ENCODE measurements at regions not wholly inside any gene's neighbourhood (a gene's known extent, or its start where the extent isn't known, plus 50 kb on each side); places are given as distances from the start of the nearest gene placed in this dataset.

DNA sequence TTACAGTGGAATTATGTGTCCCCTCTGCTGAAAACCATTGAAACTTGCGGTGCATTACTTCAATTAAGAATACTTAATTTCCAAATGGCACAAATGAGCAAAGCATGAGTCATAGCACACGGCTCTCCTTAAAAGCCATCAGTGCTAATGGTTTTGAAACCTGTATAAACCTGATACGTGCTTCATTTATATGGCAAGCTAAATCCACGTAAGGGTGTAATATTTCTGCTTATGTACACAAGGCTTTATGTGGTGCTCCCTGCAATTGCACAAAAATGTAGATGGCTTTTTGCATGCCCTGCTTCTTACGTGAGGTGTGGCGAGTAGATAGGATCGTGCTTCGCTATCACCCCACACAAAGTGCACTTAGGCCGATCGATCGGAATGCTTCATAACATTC is 840.9 kb downstream of the GALR1 start:
- Histone ChIP-seq H3K9me3 (ENCODE audit: low read depth, low read length, poor library complexity, severe bottlenecking) (peaks cover 34% of the 10 kb centered on the region), H3K4me3 (ENCODE audit: low read depth, low read length, poor library complexity, severe bottlenecking) (no peak overlapping the region), H3K36me3 (ENCODE audit: insufficient read depth, low read length, poor library complexity, severe bottlenecking) (no peaks in the 10 kb centered on the region), H3K4me1 (ENCODE audit: insufficient read depth, low read length, poor library complexity, severe bottlenecking) (no peaks in the 10 kb centered on the region), H3K27ac (ENCODE audit: low read depth, low read length, poor library complexity, severe bottlenecking) (no peak overlapping the region), H3K27me3 (replicated peaks; ENCODE audit: insufficient read depth, low read depth, low read length, poor library complexity) (no peaks in the 10 kb centered on the region)
- no TSS peak for BruUV-seq (replicated peaks)
- ChIA-PET CTCF (no interaction called here), POLR2A (ENCODE audit: low non-redundant PET) (no interaction called here)
- DNase-seq (ENCODE audit: low spot score): no peak
- intact Hi-C loops (cut with micrococcal nuclease; ENCODE audit: unreplicated experiment): no loop called here
- TF ChIP-seq EZH2 (IDR thresholded peaks at IDR 0.05; ENCODE audit: borderline replicate concordance, low read depth, low read length, poor library complexity, severe bottlenecking): no peak
- TF ChIP-seq, protein P1, sequence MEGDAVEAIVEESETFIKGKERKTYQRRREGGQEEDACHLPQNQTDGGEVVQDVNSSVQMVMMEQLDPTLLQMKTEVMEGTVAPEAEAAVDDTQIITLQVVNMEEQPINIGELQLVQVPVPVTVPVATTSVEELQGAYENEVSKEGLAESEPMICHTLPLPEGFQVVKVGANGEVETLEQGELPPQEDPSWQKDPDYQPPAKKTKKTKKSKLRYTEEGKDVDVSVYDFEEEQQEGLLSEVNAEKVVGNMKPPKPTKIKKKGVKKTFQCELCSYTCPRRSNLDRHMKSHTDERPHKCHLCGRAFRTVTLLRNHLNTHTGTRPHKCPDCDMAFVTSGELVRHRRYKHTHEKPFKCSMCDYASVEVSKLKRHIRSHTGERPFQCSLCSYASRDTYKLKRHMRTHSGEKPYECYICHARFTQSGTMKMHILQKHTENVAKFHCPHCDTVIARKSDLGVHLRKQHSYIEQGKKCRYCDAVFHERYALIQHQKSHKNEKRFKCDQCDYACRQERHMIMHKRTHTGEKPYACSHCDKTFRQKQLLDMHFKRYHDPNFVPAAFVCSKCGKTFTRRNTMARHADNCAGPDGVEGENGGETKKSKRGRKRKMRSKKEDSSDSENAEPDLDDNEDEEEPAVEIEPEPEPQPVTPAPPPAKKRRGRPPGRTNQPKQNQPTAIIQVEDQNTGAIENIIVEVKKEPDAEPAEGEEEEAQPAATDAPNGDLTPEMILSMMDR (conservative IDR thresholded peaks at IDR 0.05; ENCODE audit: low read depth, low read length): no peak

DNA sequence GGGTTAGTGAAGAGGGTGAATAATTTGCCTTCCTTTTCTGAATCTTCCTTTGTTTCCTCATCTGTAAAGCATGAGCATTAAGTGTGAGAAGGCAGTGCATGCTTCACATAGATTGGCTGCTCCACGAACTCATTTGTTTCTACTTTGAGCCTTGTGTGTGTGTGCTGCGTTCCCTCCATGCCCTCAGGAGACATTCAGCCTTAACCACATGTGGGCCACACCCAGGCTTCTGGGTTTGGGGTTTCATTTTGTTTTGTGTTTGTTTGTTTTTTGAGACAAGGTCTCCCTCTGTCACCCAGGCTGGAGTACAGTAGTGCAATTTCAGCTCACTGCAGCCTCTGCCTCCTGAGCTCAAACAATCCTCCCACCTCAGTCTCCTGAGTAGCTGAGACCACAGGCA is 843.3 kb downstream of the GALR1 start:
- ChIA-PET POLR2A (ENCODE audit: low non-redundant PET) (no interaction called here), CTCF (no interaction called here)
- Histone ChIP-seq H3K4me1 (ENCODE audit: insufficient read depth, low read length, poor library complexity, severe bottlenecking) (no peaks in the 10 kb centered on the region), H3K36me3 (ENCODE audit: insufficient read depth, low read length, poor library complexity, severe bottlenecking) (no peaks in the 10 kb centered on the region), H3K4me3 (ENCODE audit: low read depth, low read length, poor library complexity, severe bottlenecking) (no peak overlapping the region), H3K27ac (ENCODE audit: low read depth, low read length, poor library complexity, severe bottlenecking) (no peak overlapping the region), H3K27me3 (replicated peaks; ENCODE audit: insufficient read depth, low read depth, low read length, poor library complexity) (no peaks in the 10 kb centered on the region), H3K9me3 (ENCODE audit: low read depth, low read length, poor library complexity, severe bottlenecking) (peaks cover 31% of the 10 kb centered on the region)
- DNase-seq (ENCODE audit: low spot score): no peak
- no peak for TF ChIP-seq EZH2 (IDR thresholded peaks at IDR 0.05; ENCODE audit: borderline replicate concordance, low read depth, low read length, poor library complexity, severe bottlenecking)
- TF ChIP-seq, protein P1 (conservative IDR thresholded peaks at IDR 0.05; ENCODE audit: low read depth, low read length): no peak
- intact Hi-C loops (cut with micrococcal nuclease; ENCODE audit: unreplicated experiment): no loop called here
- BruUV-seq (replicated peaks): no TSS peak

DNA sequence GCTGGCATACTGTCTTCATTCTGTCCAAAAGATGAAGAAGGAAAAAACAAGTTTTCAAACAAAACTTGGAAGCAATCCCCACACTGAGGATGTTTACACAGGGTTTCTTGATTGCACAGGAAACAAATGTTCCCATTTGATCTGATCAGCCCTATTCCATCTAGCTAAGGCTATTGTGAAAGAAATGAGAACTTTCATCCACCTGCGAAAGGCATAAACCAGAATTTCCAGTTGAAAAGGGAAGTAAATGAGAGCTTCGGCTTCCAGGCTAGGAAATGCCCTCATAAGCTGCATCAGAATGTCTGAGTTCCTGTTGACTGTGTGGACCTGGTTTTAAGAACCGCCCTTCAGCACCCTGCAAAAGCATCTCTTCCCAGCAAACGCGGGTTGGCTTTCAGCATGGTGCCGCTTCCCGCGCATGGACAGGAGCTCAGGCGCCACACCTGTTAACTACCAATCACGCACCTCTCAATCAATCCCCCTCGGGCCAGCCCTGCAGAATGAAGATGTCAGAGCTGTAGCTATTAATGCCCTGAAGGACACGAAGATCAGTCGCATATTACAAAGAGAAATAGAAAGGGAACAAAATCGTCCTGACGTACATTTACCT is 850.4 kb downstream of the GALR1 start:
- intact Hi-C loops (cut with micrococcal nuclease; ENCODE audit: unreplicated experiment): no loop called here
- TF ChIP-seq EZH2 (IDR thresholded peaks at IDR 0.05; ENCODE audit: borderline replicate concordance, low read depth, low read length, poor library complexity, severe bottlenecking): no peak
- TF ChIP-seq, protein P1 (conservative IDR thresholded peaks at IDR 0.05; ENCODE audit: low read depth, low read length): no peak
- BruUV-seq (replicated peaks): no TSS peak
- no peak overlapping the region for H3K4me3 ChIP-seq (ENCODE audit: low read depth, low read length, poor library complexity, severe bottlenecking)
- POLR2A ChIA-PET (ENCODE audit: low non-redundant PET): no interaction called here
- H3K36me3 ChIP-seq (ENCODE audit: insufficient read depth, low read length, poor library complexity, severe bottlenecking): no peaks in the 10 kb centered on the region
- CTCF ChIA-PET: no interaction called here
- peaks cover 34% of the 10 kb centered on the region for H3K9me3 ChIP-seq (ENCODE audit: low read depth, low read length, poor library complexity, severe bottlenecking)
- H3K4me1 ChIP-seq (ENCODE audit: insufficient read depth, low read length, poor library complexity, severe bottlenecking): no peaks in the 10 kb centered on the region
- H3K27me3 ChIP-seq (replicated peaks; ENCODE audit: insufficient read depth, low read depth, low read length, poor library complexity): no peaks in the 10 kb centered on the region
- H3K27ac ChIP-seq (ENCODE audit: low read depth, low read length, poor library complexity, severe bottlenecking): no peak overlapping the region
- DNase-seq (ENCODE audit: low spot score): no peak
